Activated T-cell treated with anti-CD3 and anti-CD28 coated beads for 48 hours (primary cell): ENCODE measurements at regions not wholly inside any gene's neighbourhood (a gene's known extent, or its start where the extent isn't known, plus 50 kb on each side); places are given as distances from the start of the nearest gene placed in this dataset.

Experiments
- DNase-seq: peaks from one replicate; pipeline ENCODE4 v3.0.0-alpha.2; 2020; ENCODE audit warnings: low read depth

- DNase-seq, result no peak
These were observed 1711.2 kb downstream of the TP53TG3F start for GRCh38 chr16:35170610-35171009.

GRCh38 chr16:35171106-35171505 lies 1711.7 kb downstream of the TP53TG3F start:
- no peak for DNase-seq

- DNase-seq, result no peak
These were observed 1713.9 kb downstream of the TP53TG3F start for GRCh38 chr16:35173295-35173694.

- DNase-seq, result no peak
These were observed 1714.6 kb downstream of the TP53TG3F start for GRCh38 chr16:35174016-35174415.

- no peak for DNase-seq
These were observed 1717.0 kb downstream of the TP53TG3F start for GRCh38 chr16:35176449-35176848.

GRCh38 chr16:35177851-35178250 lies 1718.4 kb downstream of the TP53TG3F start:
- DNase-seq, result no peak

- no peak for DNase-seq
These were observed 1721.6 kb downstream of the TP53TG3F start for GRCh38 chr16:35180970-35181369.

- DNase-seq, result no peak
These were observed 1722.1 kb downstream of the TP53TG3F start for GRCh38 chr16:35181422-35182030.

- DNase-seq, result no peak
These were observed 1722.7 kb downstream of the TP53TG3F start for GRCh38 chr16:35182043-35182677.

- no peak for DNase-seq
These were observed 1723.6 kb downstream of the TP53TG3F start for GRCh38 chr16:35182943-35183550.

- DNase-seq, result no peak
These were observed 1725.0 kb downstream of the TP53TG3F start for GRCh38 chr16:35184356-35184870.

- DNase-seq, result no peak
These were observed 1726.1 kb downstream of the TP53TG3F start for GRCh38 chr16:35185366-35186044.

GRCh38 chr16:35186045-35186759 lies 1726.8 kb downstream of the TP53TG3F start:
- no peak for DNase-seq

- DNase-seq, result no peak
These were observed 1728.3 kb downstream of the TP53TG3F start for GRCh38 chr16:35187665-35188225.

- no peak for DNase-seq
These were observed 1729.1 kb downstream of the TP53TG3F start for GRCh38 chr16:35188288-35189155.

GRCh38 chr16:35192993-35193392 lies 1733.6 kb downstream of the TP53TG3F start:
- no peak for DNase-seq

GRCh38 chr16:35193956-35194355 lies 1734.5 kb downstream of the TP53TG3F start:
- DNase-seq, result no peak

GRCh38 chr16:35194681-35195080 lies 1735.3 kb downstream of the TP53TG3F start:
- DNase-seq, result no peak

GRCh38 chr16:35195173-35195863 lies 1735.9 kb downstream of the TP53TG3F start:
- DNase-seq, result no peak

GRCh38 chr16:35195864-35196216 lies 1736.4 kb downstream of the TP53TG3F start:
- DNase-seq, result no peak
